ENCODE measurements at regions not wholly inside any gene's neighbourhood (a gene's known extent, or its start where the extent isn't known, plus 50 kb on each side); places are given as distances from the start of the nearest gene placed in this dataset.

DNA sequence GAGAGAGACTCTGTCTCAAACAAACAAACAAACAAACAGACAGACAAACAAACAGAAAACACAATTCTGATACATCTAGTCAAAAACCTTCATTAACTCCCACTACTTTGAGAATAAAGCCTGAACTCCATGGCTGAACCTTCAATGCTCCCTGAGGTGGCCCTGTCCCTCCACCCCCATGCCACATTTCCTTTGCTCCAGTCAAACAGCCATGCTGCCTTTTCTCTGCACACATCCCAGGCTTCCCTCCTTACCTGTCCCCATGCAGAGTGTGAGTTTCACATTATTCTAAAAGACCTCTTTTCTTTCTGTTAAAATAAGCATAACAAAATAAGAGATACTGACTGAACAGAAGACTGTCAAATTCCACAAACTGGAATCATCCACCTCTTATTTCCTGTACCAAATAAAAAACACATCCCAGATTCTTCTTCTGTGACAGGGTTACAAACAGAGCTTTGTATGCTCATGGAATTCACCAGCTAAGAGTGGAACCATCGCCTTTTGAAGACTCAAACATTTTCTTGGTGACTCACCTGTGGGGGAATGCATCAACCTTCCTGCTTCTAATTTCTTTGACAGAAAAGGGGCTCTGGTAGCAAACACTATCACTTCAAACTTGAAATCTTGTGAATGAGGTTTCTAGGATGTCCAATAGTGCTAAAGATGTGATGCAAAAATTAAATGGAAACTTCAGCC, 71.0 kb upstream of the SLC22A16 start:
- TF ChIP-seq CTCF (conservative IDR thresholded peaks at IDR 0.05; ENCODE audit: low read depth, low read length) (no peak), MAFK (IDR thresholded peaks at IDR 0.05; ENCODE audit: low read depth, low read length) (no peak), RFX5 (IDR thresholded peaks at IDR 0.05; ENCODE audit: low read depth, low read length) (no peak), POLR2A (IDR thresholded peaks at IDR 0.05; ENCODE audit: low read depth, low read length) (no peak)
